Tibial artery (tissue), 4 donors: ENCODE measurements at regions not wholly inside any gene's neighbourhood (a gene's known extent, or its start where the extent isn't known, plus 50 kb on each side); places are given as distances from the start of the nearest gene placed in this dataset.
"Not testable (repeated sequence)": the region's sequence is repeated elsewhere in the genome, so short reads cannot be mapped to it uniquely, and the experiment has no call there.

Source experiments
- DNase-seq, 2 donors: peaks; one replicate each; pipeline ENCODE4 v3.0.0-alpha.2; 2019
- H3K27ac ChIP-seq, 2 donors: fragments of 200-600 bp; sonication (generic) in 1 of 2; 1 replicate in 1 of 2; 2 replicates in 1 of 2; pipeline ENCODE4 v1.5.1; 2018 to 2019; ENCODE audit warnings: mild to moderate bottlenecking in 1 of 2
- H3K27me3 ChIP-seq, 2 donors: fragments of 200-600 bp; sonication (generic) in 1 of 2; one replicate each; pipeline versions ENCODE4 v1.5.1 to v1.6.0; 2016 to 2019
- H3K36me3 ChIP-seq, 3 donors: fragments of 200-600 bp; sonication (generic) in 2 of 3; one replicate each; pipeline ENCODE4 v1.5.1; 2016 to 2019; ENCODE audit warnings: mild to moderate bottlenecking in 2 of 3
- H3K4me1 ChIP-seq, 4 donors: fragments of 200-600 bp; sonication (generic) in 2 of 4; 1 replicate in 3 of 4; 2 replicates in 1 of 4; pipeline ENCODE4 v1.5.1; 2016 to 2019
- H3K4me3 ChIP-seq, 2 donors: fragments of 200-600 bp; sonication (generic) in 1 of 2; 1 replicate in 1 of 2; 2 replicates in 1 of 2; pipeline ENCODE4 v1.5.1; 2018 to 2019; ENCODE audit warnings: mild to moderate bottlenecking in 2 of 2
- H3K9me3 ChIP-seq, 3 donors: fragments of 200-600 bp; sonication (generic) in 1 of 3; one replicate each; pipeline ENCODE4 v1.5.1; 2016 to 2019
- CTCF ChIP-seq, 2 experiments: fragments of 200-600 bp in 1 of 2; fragments of 450-650 bp in 1 of 2; IDR thresholded peaks; one replicate each; pipeline ENCODE4 v1.5.1; 2017 to 2019; ENCODE audit warnings: antibody characterized with exemption in 2 of 2, mild to moderate bottlenecking in 1 of 2, moderate library complexity in 1 of 2
- intact Hi-C: fragments of 100-400 bp; cut with DNase I; formaldehyde crosslinking; loops from one replicate; pipeline ENCODE4 v1.15.0; 2023; ENCODE audit warnings: low total_unique reads

GRCh38 chr3:16697443-16698147 lies 92.4 kb upstream of the DAZL start:
- TF ChIP-seq CTCF (IDR thresholded peaks at IDR 0.05), result no peak
- DNase-seq, result no peak

GRCh38 chr3:16700651-16701050 lies 95.4 kb upstream of the DAZL start:
- intact Hi-C loops, result no loop called here
- no peaks in the 10 kb centered on the region for H3K9me3 ChIP-seq
- peaks cover 0 to 5% (median 0%) of the 10 kb centered on the region in 4 donors for H3K4me1 ChIP-seq
- no peak for TF ChIP-seq CTCF (IDR thresholded peaks at IDR 0.05)
- no peak overlapping the region for H3K4me3 ChIP-seq
- no peak for DNase-seq
- no peak overlapping the region for H3K27ac ChIP-seq
- H3K27me3 ChIP-seq, result no peaks in the 10 kb centered on the region
- H3K36me3 ChIP-seq, result no peaks in the 10 kb centered on the region

More at GRCh38 chr3:16697443-16698147, 92.4 kb upstream of the DAZL start:
- Histone ChIP-seq H3K9me3 (no peaks in the 10 kb centered on the region), H3K27ac (no peak overlapping the region), H3K27me3 (no peaks in the 10 kb centered on the region), H3K36me3 (no peaks in the 10 kb centered on the region), H3K4me1 (peaks cover 0 to 5% (median 0%) of the 10 kb centered on the region in 4 donors), H3K4me3 (no peak overlapping the region)
- intact Hi-C loops, result no loop called here

GRCh38 chr3:16704941-16705340 lies 99.7 kb upstream of the DAZL start:
- H3K27me3 ChIP-seq, result no peaks in the 10 kb centered on the region
- DNase-seq, result no peak
- intact Hi-C loops, result no loop called here
- no peaks in the 10 kb centered on the region for H3K4me1 ChIP-seq
- H3K36me3 ChIP-seq, result no peaks in the 10 kb centered on the region
- TF ChIP-seq CTCF (IDR thresholded peaks at IDR 0.05), result no peak
- H3K9me3 ChIP-seq, result no peaks in the 10 kb centered on the region
- H3K4me3 ChIP-seq, result no peak overlapping the region
- H3K27ac ChIP-seq, result no peak overlapping the region

- H3K27me3 ChIP-seq, result no peaks in the 10 kb centered on the region
- no peaks in the 10 kb centered on the region for H3K36me3 ChIP-seq
- H3K9me3 ChIP-seq, result no peaks in the 10 kb centered on the region
- no peak overlapping the region for H3K4me3 ChIP-seq
- no peak for DNase-seq
- H3K4me1 ChIP-seq, result no peaks in the 10 kb centered on the region
- no peak overlapping the region for H3K27ac ChIP-seq
- no peak for TF ChIP-seq CTCF (IDR thresholded peaks at IDR 0.05)
- intact Hi-C loops, result no loop called here
Measured at GRCh38 chr3:16707260-16707659, 102.0 kb upstream of the DAZL start.

GRCh38 chr3:16708285-16708684 lies 103.1 kb upstream of the DAZL start:
- intact Hi-C loops, result no loop called here
- no peaks in the 10 kb centered on the region for H3K36me3 ChIP-seq
- no peaks in the 10 kb centered on the region for H3K27me3 ChIP-seq
- TF ChIP-seq CTCF (IDR thresholded peaks at IDR 0.05), result no peak
- H3K9me3 ChIP-seq, result no peaks in the 10 kb centered on the region
- no peak for DNase-seq
- H3K4me3 ChIP-seq, result no peak overlapping the region
- no peaks in the 10 kb centered on the region for H3K4me1 ChIP-seq
- no peak overlapping the region for H3K27ac ChIP-seq

GRCh38 chr3:16711691-16712090 lies 106.5 kb upstream of the DAZL start:
- H3K27me3 ChIP-seq, H3K27ac ChIP-seq, H3K4me1 ChIP-seq, H3K4me3 ChIP-seq, H3K9me3 ChIP-seq, DNase-seq, H3K36me3 ChIP-seq, intact Hi-C loops: not testable (repeated sequence)
